ENCODE measurements at regions not wholly inside any gene's neighbourhood (a gene's known extent, or its start where the extent isn't known, plus 50 kb on each side); places are given as distances from the start of the nearest gene placed in this dataset.

- DNase-seq (ENCODE audit: low spot score in 2 of 2): no peak
- Histone ChIP-seq H3K4me3 (no peak overlapping the region), H3K27me3 (no peaks in the 10 kb centered on the region), H3K36me3 (no peaks in the 10 kb centered on the region), H3K4me1 (peaks cover 0 to 27% (median 2%) of the 10 kb centered on the region in 4 donors), H3K9me3 (no peaks in the 10 kb centered on the region), H3K27ac (no peak overlapping the region)
- 57 to 63% methylated on average over 3 of the region's 3 CpGs for WGBS, 2 donors
- no peak for TF ChIP-seq POLR2A (IDR thresholded peaks at IDR 0.05)
- TF ChIP-seq CTCF (IDR thresholded peaks at IDR 0.05): no peak
- TF ChIP-seq EP300 (IDR thresholded peaks at IDR 0.05): no peak
These were observed 394.4 kb upstream of the NPVF start for GRCh38 chr7:25622695-25623094.

GRCh38 chr7:25624051-25624450, 395.8 kb upstream of the NPVF start:
- 80 to 83% methylated on average over 3 of the region's 3 CpGs for WGBS, 2 donors
- Histone ChIP-seq H3K36me3 (no peaks in the 10 kb centered on the region), H3K4me1 (peaks cover 0 to 27% (median 2%) of the 10 kb centered on the region in 4 donors), H3K9me3 (no peaks in the 10 kb centered on the region), H3K4me3 (no peak overlapping the region), H3K27ac (peak overlapping the region in 1 of 4 donors; percentile 62), H3K27me3 (no peaks in the 10 kb centered on the region)
- no peak for TF ChIP-seq EP300 (IDR thresholded peaks at IDR 0.05)
- no peak for TF ChIP-seq CTCF (IDR thresholded peaks at IDR 0.05)
- no peak for TF ChIP-seq POLR2A (IDR thresholded peaks at IDR 0.05)
- no peak for DNase-seq (ENCODE audit: low spot score in 2 of 2)

GRCh38 chr7:25624833-25625232, 396.5 kb upstream of the NPVF start:
- peak overlapping the region in 3 of 4 donors; percentile 31 to 62 (median 49) for H3K27ac ChIP-seq
- H3K9me3 ChIP-seq: no peaks in the 10 kb centered on the region
- H3K4me3 ChIP-seq: no peak overlapping the region
- 49 to 71% methylated on average over 8 of the region's 8 CpGs for WGBS, 2 donors
- H3K27me3 ChIP-seq: no peaks in the 10 kb centered on the region
- H3K4me1 ChIP-seq: peaks cover 0 to 27% (median 2%) of the 10 kb centered on the region in 4 donors
- peak in 1 of 2 donors; percentile 28 for DNase-seq (ENCODE audit: low spot score in 2 of 2)
- H3K36me3 ChIP-seq: no peaks in the 10 kb centered on the region
- TF ChIP-seq EP300 (IDR thresholded peaks at IDR 0.05): no peak
- no peak for TF ChIP-seq POLR2A (IDR thresholded peaks at IDR 0.05)
- TF ChIP-seq CTCF (IDR thresholded peaks at IDR 0.05): no peak

GRCh38 chr7:25625306-25625992, 397.2 kb upstream of the NPVF start:
- DNase-seq (ENCODE audit: low spot score in 2 of 2): no peak
- Histone ChIP-seq H3K4me1 (peaks cover 0 to 27% (median 2%) of the 10 kb centered on the region in 4 donors), H3K9me3 (no peaks in the 10 kb centered on the region), H3K27ac (peak overlapping the region in 3 of 4 donors; percentile 31 to 62 (median 49)), H3K36me3 (no peaks in the 10 kb centered on the region), H3K4me3 (no peak overlapping the region), H3K27me3 (no peaks in the 10 kb centered on the region)
- TF ChIP-seq CTCF (IDR thresholded peaks at IDR 0.05) (no peak), EP300 (IDR thresholded peaks at IDR 0.05) (no peak), POLR2A (IDR thresholded peaks at IDR 0.05) (no peak)
- WGBS, 2 donors: 65 to 66% methylated on average over 5 of the region's 5 CpGs

- no peaks in the 10 kb centered on the region for H3K9me3 ChIP-seq
- WGBS, 2 donors: 65 to 75% methylated on average over 4 of the region's 4 CpGs
- no peak overlapping the region for H3K4me3 ChIP-seq
- no peak for DNase-seq (ENCODE audit: low spot score in 2 of 2)
- no peaks in the 10 kb centered on the region for H3K36me3 ChIP-seq
- H3K27me3 ChIP-seq: no peaks in the 10 kb centered on the region
- no peak overlapping the region for H3K27ac ChIP-seq
- TF ChIP-seq EP300 (IDR thresholded peaks at IDR 0.05) (no peak), POLR2A (IDR thresholded peaks at IDR 0.05) (no peak), CTCF (IDR thresholded peaks at IDR 0.05) (no peak)
- H3K4me1 ChIP-seq: peaks cover 0 to 27% (median 0%) of the 10 kb centered on the region in 4 donors
These were observed 398.3 kb upstream of the NPVF start for GRCh38 chr7:25626451-25627131.
